Activated CD8-positive, alpha-beta memory T cell treated with anti-CD3 and anti-CD28 coated beads for 24 hours (primary cell): ENCODE measurements at regions not wholly inside any gene's neighbourhood (a gene's known extent, or its start where the extent isn't known, plus 50 kb on each side); places are given as distances from the start of the nearest gene placed in this dataset.

Source experiments
- DNase-seq: peaks from one replicate; pipeline ENCODE4 v3.0.0-alpha.2; 2020

GRCh38 chr1:60228041-60228491, 154.5 kb upstream of the C1orf87 start:
- DNase-seq, result no peak

- no peak for DNase-seq
Observed at GRCh38 chr1:60227601-60228000, 154.0 kb upstream of the C1orf87 start.

GRCh38 chr1:60225486-60225885, 151.9 kb upstream of the C1orf87 start:
- no peak for DNase-seq

GRCh38 chr1:60224523-60224922, 151.0 kb upstream of the C1orf87 start:
- no peak for DNase-seq

GRCh38 chr1:60223158-60223557, 149.6 kb upstream of the C1orf87 start:
- DNase-seq, result no peak

GRCh38 chr1:60222360-60223115, 149.0 kb upstream of the C1orf87 start:
- no peak for DNase-seq

- no peak for DNase-seq
Observed at GRCh38 chr1:60213253-60213652, 139.7 kb upstream of the C1orf87 start.

- no peak for DNase-seq
Observed at GRCh38 chr1:60196026-60196425, 122.5 kb upstream of the C1orf87 start.

GRCh38 chr1:60185684-60186083, 112.1 kb upstream of the C1orf87 start:
- DNase-seq, result no peak

- no peak for DNase-seq
Observed at GRCh38 chr1:60184521-60184920, 111.0 kb upstream of the C1orf87 start.

- no peak for DNase-seq
Observed at GRCh38 chr1:60173729-60174505, 100.3 kb upstream of the C1orf87 start.

- no peak for DNase-seq
Observed at GRCh38 chr1:60173006-60173405, 99.4 kb upstream of the C1orf87 start.

- DNase-seq, result no peak
Observed at GRCh38 chr1:60171801-60172200, 98.2 kb upstream of the C1orf87 start.

- no peak for DNase-seq
Observed at GRCh38 chr1:60170709-60171108, 97.1 kb upstream of the C1orf87 start.

GRCh38 chr1:60169206-60169605, 95.6 kb upstream of the C1orf87 start:
- no peak for DNase-seq

GRCh38 chr1:60162936-60163335, 89.4 kb upstream of the C1orf87 start:
- DNase-seq, result no peak

- no peak for DNase-seq
Observed at GRCh38 chr1:60160141-60160540, 86.6 kb upstream of the C1orf87 start.

GRCh38 chr1:60156371-60156770, 82.8 kb upstream of the C1orf87 start:
- DNase-seq, result no peak

GRCh38 chr1:60153961-60154360, 80.4 kb upstream of the C1orf87 start:
- no peak for DNase-seq

- no peak for DNase-seq
Observed at GRCh38 chr1:60152891-60153290, 79.3 kb upstream of the C1orf87 start.

GRCh38 chr1:60151311-60151710, 77.7 kb upstream of the C1orf87 start:
- DNase-seq, result no peak

- no peak for DNase-seq
Observed at GRCh38 chr1:60149251-60149650, 75.7 kb upstream of the C1orf87 start.

GRCh38 chr1:60146884-60147283, 73.3 kb upstream of the C1orf87 start:
- no peak for DNase-seq

- DNase-seq, result no peak
Observed at GRCh38 chr1:60145771-60146170, 72.2 kb upstream of the C1orf87 start.
